NT2/D1 (cell line): ENCODE measurements at regions not wholly inside any gene's neighbourhood (a gene's known extent, or its start where the extent isn't known, plus 50 kb on each side); places are given as distances from the start of the nearest gene placed in this dataset.

Source experiments
- YY1 ChIP-seq: IDR thresholded peaks from 2 replicates; pipeline ENCODE4 v1.6.1; 2011; ENCODE audit not compliant: insufficient read length, insufficient read depth
- ZNF274 ChIP-seq: IDR thresholded peaks from 2 replicates; pipeline ENCODE4 v1.6.1; 2011; ENCODE audit warnings: mild to moderate bottlenecking, low read depth, low read length

GRCh38 chr1:195065437-195065836 is 1542.8 kb downstream of the KCNT2 start:
- no peak for TF ChIP-seq YY1
- TF ChIP-seq ZNF274: no peak
